AG10803 (cell line): ENCODE measurements at regions not wholly inside any gene's neighbourhood (a gene's known extent, or its start where the extent isn't known, plus 50 kb on each side); places are given as distances from the start of the nearest gene placed in this dataset.
A peak's percentile ranks its signal among the peaks of the same experiment; 100 is the strongest.

Experiments used
- DNase-seq: peaks from one replicate; pipeline ENCODE4 v3.0.0; 2010; ENCODE audit warnings: low read depth
- H3K4me3 ChIP-seq: 2 replicates; pipeline ENCODE4 v1.5.1; 2011; ENCODE audit warnings: mild to moderate bottlenecking, low read length, control low read depth
- TF ChIP-seq, protein P1 (sequence below): conservative IDR thresholded peaks from 2 replicates; pipeline ENCODE4 v1.5.1; 2011; ENCODE audit warnings: mild to moderate bottlenecking, low read length, control low read depth, inconsistent platforms

DNA sequence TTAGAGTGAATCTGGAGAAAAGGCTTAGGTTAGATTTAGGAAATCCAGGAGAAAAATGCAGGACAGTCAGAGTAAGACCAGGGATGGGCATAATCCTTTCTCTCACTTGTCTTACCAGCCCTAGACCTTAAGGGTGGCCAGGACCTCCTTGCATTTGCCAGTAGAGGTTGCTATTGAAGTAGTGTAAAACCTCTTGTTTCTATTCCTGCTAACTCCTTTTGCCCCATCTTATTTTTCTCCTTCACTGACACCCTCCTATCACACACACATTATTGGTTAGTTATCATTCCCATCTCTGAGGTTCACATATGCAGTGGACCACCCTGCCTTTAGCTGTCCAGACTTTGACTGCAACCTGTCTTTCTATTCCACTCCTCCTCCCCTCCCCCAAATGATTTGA is 75.0 kb upstream of the MACF1 start:
- TF ChIP-seq, protein P1, sequence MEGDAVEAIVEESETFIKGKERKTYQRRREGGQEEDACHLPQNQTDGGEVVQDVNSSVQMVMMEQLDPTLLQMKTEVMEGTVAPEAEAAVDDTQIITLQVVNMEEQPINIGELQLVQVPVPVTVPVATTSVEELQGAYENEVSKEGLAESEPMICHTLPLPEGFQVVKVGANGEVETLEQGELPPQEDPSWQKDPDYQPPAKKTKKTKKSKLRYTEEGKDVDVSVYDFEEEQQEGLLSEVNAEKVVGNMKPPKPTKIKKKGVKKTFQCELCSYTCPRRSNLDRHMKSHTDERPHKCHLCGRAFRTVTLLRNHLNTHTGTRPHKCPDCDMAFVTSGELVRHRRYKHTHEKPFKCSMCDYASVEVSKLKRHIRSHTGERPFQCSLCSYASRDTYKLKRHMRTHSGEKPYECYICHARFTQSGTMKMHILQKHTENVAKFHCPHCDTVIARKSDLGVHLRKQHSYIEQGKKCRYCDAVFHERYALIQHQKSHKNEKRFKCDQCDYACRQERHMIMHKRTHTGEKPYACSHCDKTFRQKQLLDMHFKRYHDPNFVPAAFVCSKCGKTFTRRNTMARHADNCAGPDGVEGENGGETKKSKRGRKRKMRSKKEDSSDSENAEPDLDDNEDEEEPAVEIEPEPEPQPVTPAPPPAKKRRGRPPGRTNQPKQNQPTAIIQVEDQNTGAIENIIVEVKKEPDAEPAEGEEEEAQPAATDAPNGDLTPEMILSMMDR, result peak; percentile 58
- H3K4me3 ChIP-seq, result no peak overlapping the region
- peak; percentile 62 for DNase-seq

DNA sequence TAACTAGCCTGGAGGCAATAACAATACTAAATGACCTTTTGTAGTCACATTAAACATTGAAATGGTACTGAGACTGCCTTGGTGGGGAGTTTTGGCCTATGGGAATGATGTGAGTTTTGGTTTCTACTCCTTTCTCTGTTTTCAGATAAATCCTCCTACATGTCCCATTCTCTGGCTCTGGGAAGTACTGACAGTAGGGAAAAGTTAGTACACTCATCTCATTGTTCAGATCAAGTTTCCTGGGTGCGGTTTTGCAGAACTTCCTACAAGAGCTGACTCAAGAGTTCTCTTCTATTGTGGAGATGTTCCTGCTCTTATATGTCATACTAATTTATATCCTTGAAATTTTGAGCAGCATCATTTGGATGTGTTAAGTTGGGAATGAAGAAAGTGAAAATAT is 74.2 kb upstream of the MACF1 start:
- TF ChIP-seq, protein P1, result no peak
- peak; percentile 76 for DNase-seq
- no peak overlapping the region for H3K4me3 ChIP-seq

DNA sequence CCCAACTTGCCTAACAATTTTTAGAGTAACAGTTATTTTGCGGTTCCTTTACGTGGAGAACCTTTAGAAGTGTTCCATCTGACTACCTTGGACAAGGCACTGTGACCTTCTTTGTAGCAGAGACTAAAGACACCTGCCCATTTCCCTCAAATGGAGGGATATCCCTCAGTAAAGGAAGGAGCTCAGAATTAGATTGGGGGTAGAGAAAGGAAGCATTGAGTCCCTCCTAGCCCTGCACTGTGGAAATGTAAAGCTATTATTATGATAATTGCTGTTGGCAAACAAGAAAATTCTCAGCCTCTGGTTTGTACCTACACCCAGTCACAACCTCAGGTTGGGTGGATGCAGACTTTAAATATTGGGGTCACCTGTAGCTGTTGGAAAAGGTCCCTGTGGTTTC is 72.6 kb upstream of the MACF1 start:
- no peak overlapping the region for H3K4me3 ChIP-seq
- TF ChIP-seq, protein P1, result no peak
- no peak for DNase-seq

DNA sequence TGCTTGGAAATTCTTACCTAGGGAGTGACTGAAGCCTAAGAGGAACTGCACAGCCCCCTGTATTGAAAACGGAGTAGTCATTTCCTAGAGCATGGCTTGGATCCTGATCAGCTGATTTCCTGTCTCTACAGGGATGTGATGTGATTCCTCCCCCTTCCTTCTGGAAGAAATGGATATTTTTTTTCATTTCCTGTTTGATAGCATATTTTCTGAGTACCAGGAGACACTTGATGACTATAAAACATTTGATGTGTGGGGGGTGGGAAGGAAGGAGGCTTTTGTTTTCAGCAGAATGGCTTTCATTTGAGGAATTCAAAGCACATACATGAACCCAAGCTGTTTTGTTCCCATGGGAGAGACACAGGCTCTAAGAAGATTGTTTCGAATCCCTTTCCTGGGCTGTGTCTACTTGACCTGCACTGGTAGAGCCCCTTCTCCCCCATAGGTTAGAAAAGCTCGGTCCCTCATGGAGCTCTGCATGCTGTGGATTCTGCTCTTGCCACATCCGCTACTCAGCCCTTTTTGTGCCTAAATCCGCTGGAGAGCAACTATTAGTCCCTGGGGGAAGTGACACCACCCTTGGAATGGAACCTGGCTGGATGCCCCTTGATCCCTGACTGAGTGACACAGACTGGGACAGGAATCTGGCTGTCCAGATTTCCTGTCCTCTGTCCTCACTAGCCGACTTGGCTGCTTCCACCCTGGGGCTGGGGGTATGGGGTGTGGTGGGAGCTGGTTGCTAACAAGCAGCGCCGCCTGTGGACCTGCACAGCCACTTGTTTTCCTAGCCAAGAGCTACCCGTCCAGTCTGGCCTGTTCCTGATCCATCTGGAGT is 71.8 kb upstream of the MACF1 start:
- H3K4me3 ChIP-seq, result no peak overlapping the region
- peak; percentile 23 for DNase-seq
- TF ChIP-seq, protein P1, result no peak

DNA sequence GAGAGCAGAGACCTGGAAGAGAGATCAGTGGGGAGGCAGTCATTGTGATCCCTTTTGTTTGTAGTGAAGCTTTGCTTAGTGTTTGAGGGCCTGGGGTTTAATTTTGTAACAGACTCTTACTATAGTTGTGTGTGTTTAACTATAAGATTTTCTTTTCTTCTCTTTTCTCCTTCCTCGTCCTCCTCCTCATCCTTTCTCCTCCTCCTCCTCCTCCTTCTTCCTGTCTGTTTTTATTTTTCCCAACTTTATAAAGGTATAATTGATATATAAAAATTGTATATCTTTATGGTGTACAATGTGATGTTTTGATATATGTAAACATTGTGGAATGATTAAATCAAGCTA is 71.2 kb upstream of the MACF1 start:
- DNase-seq, result no peak
- TF ChIP-seq, protein P1, result no peak
- H3K4me3 ChIP-seq, result no peak overlapping the region

DNA sequence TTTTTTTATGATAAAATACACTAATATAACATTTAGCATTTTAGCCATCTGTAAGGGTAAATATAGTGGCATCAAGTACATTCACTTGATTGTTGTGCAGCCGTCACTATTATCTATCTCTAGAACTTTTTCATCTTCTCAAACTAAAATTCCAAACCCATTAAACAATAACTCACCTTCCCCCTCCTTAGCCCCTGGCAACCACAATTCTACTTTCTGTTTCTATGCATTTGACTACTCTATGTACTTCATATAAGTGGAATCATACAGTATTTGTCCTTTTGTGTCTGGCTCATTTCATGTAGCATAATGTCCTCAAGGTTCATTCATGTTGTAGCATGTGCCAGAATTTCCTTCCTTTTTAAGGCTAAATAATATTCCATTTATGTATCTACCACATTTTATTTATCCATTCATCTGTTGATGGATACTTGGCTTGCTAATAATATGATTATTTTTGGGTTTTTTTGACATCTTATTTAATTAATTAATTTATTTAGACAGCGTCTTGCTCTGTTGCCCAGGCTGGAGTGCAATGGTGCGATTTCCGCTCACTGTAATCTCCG is 69.6 kb upstream of the MACF1 start:
- H3K4me3 ChIP-seq, result no peak overlapping the region
- no peak for DNase-seq
- TF ChIP-seq, protein P1, result no peak

DNA sequence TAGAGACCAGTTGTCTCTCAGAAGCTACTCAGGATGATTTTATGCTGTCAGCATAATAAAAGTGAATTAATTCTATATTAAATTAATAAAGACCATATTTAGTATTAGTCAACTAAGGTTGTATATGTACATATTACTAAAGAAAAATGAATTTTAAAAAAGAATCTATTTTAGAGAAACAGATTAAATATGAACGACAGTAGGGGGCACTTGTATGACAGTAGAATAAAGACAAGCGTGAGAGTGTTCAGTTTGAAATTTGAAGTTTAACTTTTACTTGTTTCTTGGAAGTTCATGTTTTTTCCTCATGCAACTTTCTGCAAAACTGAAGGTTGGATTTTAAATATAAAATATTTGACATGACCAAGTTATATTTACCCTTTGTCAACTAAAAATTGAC is 67.9 kb upstream of the MACF1 start:
- TF ChIP-seq, protein P1, result no peak
- DNase-seq, result no peak
- no peak overlapping the region for H3K4me3 ChIP-seq
